22Rv1 (cell line): ENCODE measurements at regions not wholly inside any gene's neighbourhood (a gene's known extent, or its start where the extent isn't known, plus 50 kb on each side); places are given as distances from the start of the nearest gene placed in this dataset.

Experiments used
- ZFX ChIP-seq: fragments of 450-650 bp; IDR thresholded peaks from 2 replicates; pipeline ENCODE4 v1.6.1; 2017; ENCODE audit warnings: antibody characterized with exemption, borderline replicate concordance
- TF ChIP-seq, protein P1 (sequence below): fragments of 450-650 bp; IDR thresholded peaks from 2 replicates; pipeline ENCODE4 v1.5.1; 2017; ENCODE audit warnings: mild to moderate bottlenecking

DNA sequence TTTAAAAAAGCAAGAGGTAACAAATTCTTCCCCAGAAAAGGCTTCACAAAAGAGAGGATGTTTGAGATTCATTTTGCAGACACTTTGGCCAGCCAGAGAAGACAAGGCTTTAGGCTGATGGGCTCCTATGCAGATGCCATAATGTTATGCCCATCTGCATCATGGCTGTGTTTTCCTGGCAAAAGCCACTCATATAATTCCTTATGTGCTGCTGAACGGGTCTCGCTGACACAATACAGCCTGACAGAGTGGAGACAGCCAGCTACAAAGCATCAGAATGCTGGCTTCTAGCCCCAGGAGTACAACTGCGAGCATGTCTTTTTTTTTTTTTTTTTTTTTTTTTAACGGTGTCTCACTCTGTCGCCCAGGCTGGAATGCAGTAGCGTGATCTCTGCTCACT lies 1157.4 kb upstream of the AUTS2 start:
- TF ChIP-seq, protein P1, sequence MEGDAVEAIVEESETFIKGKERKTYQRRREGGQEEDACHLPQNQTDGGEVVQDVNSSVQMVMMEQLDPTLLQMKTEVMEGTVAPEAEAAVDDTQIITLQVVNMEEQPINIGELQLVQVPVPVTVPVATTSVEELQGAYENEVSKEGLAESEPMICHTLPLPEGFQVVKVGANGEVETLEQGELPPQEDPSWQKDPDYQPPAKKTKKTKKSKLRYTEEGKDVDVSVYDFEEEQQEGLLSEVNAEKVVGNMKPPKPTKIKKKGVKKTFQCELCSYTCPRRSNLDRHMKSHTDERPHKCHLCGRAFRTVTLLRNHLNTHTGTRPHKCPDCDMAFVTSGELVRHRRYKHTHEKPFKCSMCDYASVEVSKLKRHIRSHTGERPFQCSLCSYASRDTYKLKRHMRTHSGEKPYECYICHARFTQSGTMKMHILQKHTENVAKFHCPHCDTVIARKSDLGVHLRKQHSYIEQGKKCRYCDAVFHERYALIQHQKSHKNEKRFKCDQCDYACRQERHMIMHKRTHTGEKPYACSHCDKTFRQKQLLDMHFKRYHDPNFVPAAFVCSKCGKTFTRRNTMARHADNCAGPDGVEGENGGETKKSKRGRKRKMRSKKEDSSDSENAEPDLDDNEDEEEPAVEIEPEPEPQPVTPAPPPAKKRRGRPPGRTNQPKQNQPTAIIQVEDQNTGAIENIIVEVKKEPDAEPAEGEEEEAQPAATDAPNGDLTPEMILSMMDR: no peak
- no peak for TF ChIP-seq ZFX
